ENCODE measurements at regions not wholly inside any gene's neighbourhood (a gene's known extent, or its start where the extent isn't known, plus 50 kb on each side); places are given as distances from the start of the nearest gene placed in this dataset.

GRCh38 chr14:85087201-85087600 lies 442.7 kb upstream of the FLRT2 start:
- Histone ChIP-seq H3K27ac (no peak overlapping the region), H3K9me3 (no peaks in the 10 kb centered on the region), H3K27me3 (no peaks in the 10 kb centered on the region), H3K4me3 (no peak overlapping the region), H3K36me3 (no peaks in the 10 kb centered on the region), H3K4me1 (ENCODE audit: insufficient read depth) (no peaks in the 10 kb centered on the region)
- TF ChIP-seq EP300 (IDR thresholded peaks at IDR 0.05) (no peak), POLR2A (IDR thresholded peaks at IDR 0.05) (no peak)
- DNase-seq = no peak
- WGBS, 3 donors = 46 to 68% (median 47%) methylated on average over 2 of the region's 2 CpGs
- intact Hi-C loops (cut with DNase I) = no loop called here

- no peak for DNase-seq
- H3K27ac ChIP-seq = no peak overlapping the region
Observed at GRCh38 chr14:85088192-85088591, 441.8 kb upstream of the FLRT2 start.

GRCh38 chr14:85090681-85091080 lies 439.3 kb upstream of the FLRT2 start:
- Histone ChIP-seq H3K27ac (no peak overlapping the region), H3K9me3 (no peaks in the 10 kb centered on the region), H3K36me3 (no peaks in the 10 kb centered on the region), H3K4me3 (no peak overlapping the region), H3K27me3 (no peaks in the 10 kb centered on the region), H3K4me1 (ENCODE audit: insufficient read depth) (no peaks in the 10 kb centered on the region)
- no peak for DNase-seq
- 72 to 76% (median 73%) methylated on average over 2 of the region's 2 CpGs for WGBS, 3 donors
- TF ChIP-seq CTCF (IDR thresholded peaks at IDR 0.05) = no peak
- TF ChIP-seq EP300 (IDR thresholded peaks at IDR 0.05) = no peak
- TF ChIP-seq POLR2A (IDR thresholded peaks at IDR 0.05) = no peak
- intact Hi-C loops (cut with DNase I) = no loop called here

More at GRCh38 chr14:85088192-85088591, 441.8 kb upstream of the FLRT2 start:
- no peaks in the 10 kb centered on the region for H3K9me3 ChIP-seq
- no peaks in the 10 kb centered on the region for H3K4me1 ChIP-seq (ENCODE audit: insufficient read depth)
- H3K27me3 ChIP-seq = no peaks in the 10 kb centered on the region
- H3K4me3 ChIP-seq = no peak overlapping the region
- TF ChIP-seq CTCF (IDR thresholded peaks at IDR 0.05) (no peak), EP300 (IDR thresholded peaks at IDR 0.05) (no peak), POLR2A (IDR thresholded peaks at IDR 0.05) (no peak)
- no peaks in the 10 kb centered on the region for H3K36me3 ChIP-seq
- intact Hi-C loops (cut with DNase I) = no loop called here
- 78 to 85% (median 85%) methylated on average over 2 of the region's 2 CpGs for WGBS, 3 donors

GRCh38 chr14:85093631-85094330 lies 436.2 kb upstream of the FLRT2 start:
- Histone ChIP-seq H3K4me3 (no peak overlapping the region), H3K9me3 (no peaks in the 10 kb centered on the region), H3K36me3 (no peaks in the 10 kb centered on the region), H3K27me3 (no peaks in the 10 kb centered on the region), H3K4me1 (ENCODE audit: insufficient read depth) (no peaks in the 10 kb centered on the region), H3K27ac (no peak overlapping the region)
- DNase-seq = no peak
- no peak for TF ChIP-seq EP300 (IDR thresholded peaks at IDR 0.05)
- no peak for TF ChIP-seq POLR2A (IDR thresholded peaks at IDR 0.05)
- no peak for TF ChIP-seq CTCF (IDR thresholded peaks at IDR 0.05)
- intact Hi-C loops (cut with DNase I) = no loop called here
- 74 to 83% (median 82%) methylated on average over 5 of the region's 5 CpGs for WGBS, 3 donors

GRCh38 chr14:85102591-85102990 lies 427.4 kb upstream of the FLRT2 start:
- H3K9me3 ChIP-seq = no peaks in the 10 kb centered on the region
- no peak overlapping the region for H3K27ac ChIP-seq
- H3K4me1 ChIP-seq (ENCODE audit: insufficient read depth) = no peaks in the 10 kb centered on the region
- 50 to 82% (median 75%) methylated on average over 1 of the region's 1 CpG for WGBS, 3 donors
- no peaks in the 10 kb centered on the region for H3K27me3 ChIP-seq
- TF ChIP-seq EP300 (IDR thresholded peaks at IDR 0.05) = no peak
- no peak for TF ChIP-seq CTCF (IDR thresholded peaks at IDR 0.05)
- no peak for TF ChIP-seq POLR2A (IDR thresholded peaks at IDR 0.05)
- no peak for DNase-seq
- intact Hi-C loops (cut with DNase I) = no loop called here
- no peaks in the 10 kb centered on the region for H3K36me3 ChIP-seq
- no peak overlapping the region for H3K4me3 ChIP-seq

All from ovary (tissue), 7 donors.